ENCODE measurements at regions not wholly inside any gene's neighbourhood (a gene's known extent, or its start where the extent isn't known, plus 50 kb on each side); places are given as distances from the start of the nearest gene placed in this dataset.

DNA sequence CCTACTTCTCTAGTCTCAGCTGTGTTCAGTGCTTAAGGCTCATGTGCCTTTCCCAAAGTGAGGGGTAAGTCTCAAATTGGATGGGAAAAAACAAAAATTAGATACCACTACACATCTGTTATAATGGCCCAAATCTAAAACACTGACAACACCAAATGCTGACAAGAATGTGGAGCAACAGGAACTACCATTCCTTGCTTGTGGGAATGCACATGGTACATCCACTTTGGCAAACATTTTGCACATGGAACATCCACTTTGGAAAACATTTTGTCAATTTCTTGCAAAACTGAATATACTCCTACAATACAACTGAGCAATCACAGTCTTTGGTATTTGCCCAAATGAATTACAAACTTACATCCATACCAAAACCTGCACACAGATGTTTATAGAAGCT is 109.3 kb downstream of the TENT5A start:
- Histone ChIP-seq H3F3A (ENCODE audit: insufficient read depth, low read length, poor library complexity, severe bottlenecking) (no peaks in the 10 kb centered on the region), H3K27me3 (ENCODE audit: insufficient read depth, low read depth, low read length) (no peaks in the 10 kb centered on the region), H4K20me1 (ENCODE audit: insufficient read depth) (no peaks in the 10 kb centered on the region), H3K9ac (ENCODE audit: low read length) (no peak overlapping the region), H3K4me3 (ENCODE audit: low read length) (no peak overlapping the region), H3K36me3 (ENCODE audit: insufficient read depth, low read length) (no peaks in the 10 kb centered on the region), H3K27ac (ENCODE audit: low read length) (no peak overlapping the region), H3K79me2 (replicated peaks; ENCODE audit: insufficient read depth, low read length) (no peaks in the 10 kb centered on the region), H3K4me2 (ENCODE audit: low read length) (no peak overlapping the region), H3K9me3 (ENCODE audit: low read length) (no peaks in the 10 kb centered on the region), H2AFZ (ENCODE audit: low read depth, low read length) (no peak overlapping the region), H3K9me2 (ENCODE audit: insufficient read depth, low read length) (no peaks in the 10 kb centered on the region)
- TF ChIP-seq POLR2AphosphoS5 (IDR thresholded peaks at IDR 0.05) = no peak
- TF ChIP-seq, protein P1, sequence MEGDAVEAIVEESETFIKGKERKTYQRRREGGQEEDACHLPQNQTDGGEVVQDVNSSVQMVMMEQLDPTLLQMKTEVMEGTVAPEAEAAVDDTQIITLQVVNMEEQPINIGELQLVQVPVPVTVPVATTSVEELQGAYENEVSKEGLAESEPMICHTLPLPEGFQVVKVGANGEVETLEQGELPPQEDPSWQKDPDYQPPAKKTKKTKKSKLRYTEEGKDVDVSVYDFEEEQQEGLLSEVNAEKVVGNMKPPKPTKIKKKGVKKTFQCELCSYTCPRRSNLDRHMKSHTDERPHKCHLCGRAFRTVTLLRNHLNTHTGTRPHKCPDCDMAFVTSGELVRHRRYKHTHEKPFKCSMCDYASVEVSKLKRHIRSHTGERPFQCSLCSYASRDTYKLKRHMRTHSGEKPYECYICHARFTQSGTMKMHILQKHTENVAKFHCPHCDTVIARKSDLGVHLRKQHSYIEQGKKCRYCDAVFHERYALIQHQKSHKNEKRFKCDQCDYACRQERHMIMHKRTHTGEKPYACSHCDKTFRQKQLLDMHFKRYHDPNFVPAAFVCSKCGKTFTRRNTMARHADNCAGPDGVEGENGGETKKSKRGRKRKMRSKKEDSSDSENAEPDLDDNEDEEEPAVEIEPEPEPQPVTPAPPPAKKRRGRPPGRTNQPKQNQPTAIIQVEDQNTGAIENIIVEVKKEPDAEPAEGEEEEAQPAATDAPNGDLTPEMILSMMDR (IDR thresholded peaks at IDR 0.05; ENCODE audit: poor library complexity, severe bottlenecking) = no peak
- TF ChIP-seq EZH2 (IDR thresholded peaks at IDR 0.05; ENCODE audit: borderline replicate concordance, insufficient read depth, low read length, poor library complexity, severe bottlenecking) = no peak
- TF ChIP-seq EP300 (conservative IDR thresholded peaks at IDR 0.05; ENCODE audit: poor library complexity, severe bottlenecking) = no peak
- TF ChIP-seq MXI1 (conservative IDR thresholded peaks at IDR 0.05; ENCODE audit: poor library complexity, severe bottlenecking) = no peak
- no peak for TF ChIP-seq SMC3 (conservative IDR thresholded peaks at IDR 0.05; ENCODE audit: poor library complexity)
- TF ChIP-seq TAF1 (IDR thresholded peaks at IDR 0.05; ENCODE audit: low read depth) = no peak
- TF ChIP-seq, protein P2, sequence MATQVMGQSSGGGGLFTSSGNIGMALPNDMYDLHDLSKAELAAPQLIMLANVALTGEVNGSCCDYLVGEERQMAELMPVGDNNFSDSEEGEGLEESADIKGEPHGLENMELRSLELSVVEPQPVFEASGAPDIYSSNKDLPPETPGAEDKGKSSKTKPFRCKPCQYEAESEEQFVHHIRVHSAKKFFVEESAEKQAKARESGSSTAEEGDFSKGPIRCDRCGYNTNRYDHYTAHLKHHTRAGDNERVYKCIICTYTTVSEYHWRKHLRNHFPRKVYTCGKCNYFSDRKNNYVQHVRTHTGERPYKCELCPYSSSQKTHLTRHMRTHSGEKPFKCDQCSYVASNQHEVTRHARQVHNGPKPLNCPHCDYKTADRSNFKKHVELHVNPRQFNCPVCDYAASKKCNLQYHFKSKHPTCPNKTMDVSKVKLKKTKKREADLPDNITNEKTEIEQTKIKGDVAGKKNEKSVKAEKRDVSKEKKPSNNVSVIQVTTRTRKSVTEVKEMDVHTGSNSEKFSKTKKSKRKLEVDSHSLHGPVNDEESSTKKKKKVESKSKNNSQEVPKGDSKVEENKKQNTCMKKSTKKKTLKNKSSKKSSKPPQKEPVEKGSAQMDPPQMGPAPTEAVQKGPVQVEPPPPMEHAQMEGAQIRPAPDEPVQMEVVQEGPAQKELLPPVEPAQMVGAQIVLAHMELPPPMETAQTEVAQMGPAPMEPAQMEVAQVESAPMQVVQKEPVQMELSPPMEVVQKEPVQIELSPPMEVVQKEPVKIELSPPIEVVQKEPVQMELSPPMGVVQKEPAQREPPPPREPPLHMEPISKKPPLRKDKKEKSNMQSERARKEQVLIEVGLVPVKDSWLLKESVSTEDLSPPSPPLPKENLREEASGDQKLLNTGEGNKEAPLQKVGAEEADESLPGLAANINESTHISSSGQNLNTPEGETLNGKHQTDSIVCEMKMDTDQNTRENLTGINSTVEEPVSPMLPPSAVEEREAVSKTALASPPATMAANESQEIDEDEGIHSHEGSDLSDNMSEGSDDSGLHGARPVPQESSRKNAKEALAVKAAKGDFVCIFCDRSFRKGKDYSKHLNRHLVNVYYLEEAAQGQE (IDR thresholded peaks at IDR 0.05; ENCODE audit: borderline replicate concordance) = no peak
- TF ChIP-seq RAD21 (conservative IDR thresholded peaks at IDR 0.05) = no peak

DNA sequence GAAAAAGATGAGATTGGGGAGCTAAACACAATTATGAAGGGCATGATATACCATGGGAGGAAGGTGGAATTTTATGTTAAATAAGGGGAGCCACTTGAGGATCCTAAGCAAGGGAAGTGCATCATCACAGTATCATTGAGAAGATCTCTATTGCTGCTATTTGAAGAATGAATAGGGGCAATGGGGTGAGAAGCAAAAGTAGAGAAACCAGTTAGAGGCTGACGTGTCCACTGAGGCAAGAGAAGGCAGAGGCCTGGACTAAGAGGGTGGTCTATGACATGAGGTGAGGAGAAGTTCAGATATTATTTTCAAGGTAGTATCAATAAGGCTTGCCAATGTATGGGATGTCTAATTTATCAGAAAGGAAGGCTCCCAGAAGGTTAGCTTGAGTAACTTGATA is 111.6 kb downstream of the TENT5A start:
- no peaks in the 10 kb centered on the region for H3K9me3 ChIP-seq (ENCODE audit: low read length)
- no peak overlapping the region for H3K9ac ChIP-seq (ENCODE audit: low read length)
- no peak overlapping the region for H2AFZ ChIP-seq (ENCODE audit: low read depth, low read length)
- no peak for TF ChIP-seq TAF1 (IDR thresholded peaks at IDR 0.05; ENCODE audit: low read depth)
- TF ChIP-seq, protein P1 (IDR thresholded peaks at IDR 0.05; ENCODE audit: poor library complexity, severe bottlenecking) = no peak
- TF ChIP-seq EP300 (conservative IDR thresholded peaks at IDR 0.05; ENCODE audit: poor library complexity, severe bottlenecking) = no peak
- TF ChIP-seq MXI1 (conservative IDR thresholded peaks at IDR 0.05; ENCODE audit: poor library complexity, severe bottlenecking) = no peak
- TF ChIP-seq POLR2AphosphoS5 (IDR thresholded peaks at IDR 0.05) = no peak
- TF ChIP-seq RAD21 (conservative IDR thresholded peaks at IDR 0.05) = no peak
- TF ChIP-seq, protein P2 (IDR thresholded peaks at IDR 0.05; ENCODE audit: borderline replicate concordance) = no peak
- TF ChIP-seq SMC3 (conservative IDR thresholded peaks at IDR 0.05; ENCODE audit: poor library complexity) = no peak
- TF ChIP-seq EZH2 (IDR thresholded peaks at IDR 0.05; ENCODE audit: borderline replicate concordance, insufficient read depth, low read length, poor library complexity, severe bottlenecking) = no peak
- no peaks in the 10 kb centered on the region for H3K36me3 ChIP-seq (ENCODE audit: insufficient read depth, low read length)
- no peaks in the 10 kb centered on the region for H3K79me2 ChIP-seq (replicated peaks; ENCODE audit: insufficient read depth, low read length)
- no peak overlapping the region for H3K4me2 ChIP-seq (ENCODE audit: low read length)
- H3K27ac ChIP-seq (ENCODE audit: low read length) = no peak overlapping the region
- H3K9me2 ChIP-seq (ENCODE audit: insufficient read depth, low read length) = no peaks in the 10 kb centered on the region
- no peaks in the 10 kb centered on the region for H4K20me1 ChIP-seq (ENCODE audit: insufficient read depth)
- H3K4me3 ChIP-seq (ENCODE audit: low read length) = no peak overlapping the region
- H3F3A ChIP-seq (ENCODE audit: insufficient read depth, low read length, poor library complexity, severe bottlenecking) = no peaks in the 10 kb centered on the region
- H3K27me3 ChIP-seq (ENCODE audit: insufficient read depth, low read depth, low read length) = no peaks in the 10 kb centered on the region
